ENCODE measurements at regions not wholly inside any gene's neighbourhood (a gene's known extent, or its start where the extent isn't known, plus 50 kb on each side); places are given as distances from the start of the nearest gene placed in this dataset.

GRCh38 chr10:125462845-125463244 is 220.1 kb downstream of the TEX36 start:
- TF ChIP-seq CTCF (IDR thresholded peaks at IDR 0.05 in 8 of 11, conservative IDR thresholded peaks at IDR 0.05 in 3 of 11) (no peak), POLR2AphosphoS5 (IDR thresholded peaks at IDR 0.05) (no peak), POLR2A (IDR thresholded peaks at IDR 0.05) (no peak)
